GM21786 (cell line): ENCODE measurements at regions not wholly inside any gene's neighbourhood (a gene's known extent, or its start where the extent isn't known, plus 50 kb on each side); places are given as distances from the start of the nearest gene placed in this dataset.

Experiments used
- ATAC-seq: cut with Tn5 transposase; IDR thresholded peaks from one replicate; pipeline ENCODE4 v1.9.1; 2021; ENCODE audit not compliant: unreplicated experiment

GRCh38 chr4:151908734-151909497 is 148.1 kb upstream of the GATB start:
- ATAC-seq = peak; percentile 36

- no peak for ATAC-seq
Observed at GRCh38 chr4:151908201-151908600, 147.4 kb upstream of the GATB start.

GRCh38 chr4:151906438-151906837 is 145.6 kb upstream of the GATB start:
- no peak for ATAC-seq

- peak; percentile 97 for ATAC-seq
Observed at GRCh38 chr4:151905197-151905596, 144.4 kb upstream of the GATB start.

GRCh38 chr4:151901631-151902030 is 140.8 kb upstream of the GATB start:
- ATAC-seq = no peak

- no peak for ATAC-seq
Observed at GRCh38 chr4:151896880-151897279, 136.1 kb upstream of the GATB start.

GRCh38 chr4:151895671-151896070 is 134.9 kb upstream of the GATB start:
- ATAC-seq = no peak

GRCh38 chr4:151894246-151894645 is 133.4 kb upstream of the GATB start:
- ATAC-seq = no peak

- ATAC-seq = peak; percentile 44
Observed at GRCh38 chr4:151888367-151888866, 127.6 kb upstream of the GATB start.

GRCh38 chr4:151887816-151888180 is 127.0 kb upstream of the GATB start:
- ATAC-seq = peak; percentile 24

GRCh38 chr4:151887031-151887815 is 126.4 kb upstream of the GATB start:
- ATAC-seq = peak; percentile 71

- no peak for ATAC-seq
Observed at GRCh38 chr4:151885123-151885522, 124.3 kb upstream of the GATB start.

- ATAC-seq = no peak
Observed at GRCh38 chr4:151883747-151884146, 122.9 kb upstream of the GATB start.

- ATAC-seq = peak; percentile 57
Observed at GRCh38 chr4:151882072-151882803, 121.4 kb upstream of the GATB start.

- no peak for ATAC-seq
Observed at GRCh38 chr4:151879705-151880445, 119.1 kb upstream of the GATB start.

- ATAC-seq = no peak
Observed at GRCh38 chr4:151876381-151876988, 115.7 kb upstream of the GATB start.

GRCh38 chr4:151874328-151874727 is 113.5 kb upstream of the GATB start:
- no peak for ATAC-seq

GRCh38 chr4:151866592-151866918 is 105.7 kb upstream of the GATB start:
- no peak for ATAC-seq

- ATAC-seq = no peak
Observed at GRCh38 chr4:151865744-151866591, 105.2 kb upstream of the GATB start.

GRCh38 chr4:151865312-151865711 is 104.5 kb upstream of the GATB start:
- ATAC-seq = no peak
